Neural cell (in vitro differentiated cells): ENCODE measurements at regions not wholly inside any gene's neighbourhood (a gene's known extent, or its start where the extent isn't known, plus 50 kb on each side); places are given as distances from the start of the nearest gene placed in this dataset.

Experiments
- CTCF ChIP-seq: fragments of 450-650 bp; IDR thresholded peaks from 2 replicates; pipeline ENCODE4 v1.5.1; 2014; ENCODE audit warnings: antibody characterized with exemption, mild to moderate bottlenecking, moderate library complexity; ENCODE audit not compliant: poor library complexity, severe bottlenecking
- EP300 ChIP-seq: fragments of 450-650 bp; conservative IDR thresholded peaks from 2 replicates; pipeline ENCODE4 v1.6.1; 2014; ENCODE audit warnings: antibody characterized with exemption, mild to moderate bottlenecking, moderate library complexity; ENCODE audit not compliant: poor library complexity, severe bottlenecking
- EZH2 ChIP-seq: fragments of 200-600, 300-800 bp; shearing (Covaris generic), sonication (generic); IDR thresholded peaks from 2 replicates; pipeline ENCODE4 v1.6.1; 2014; ENCODE audit warnings: antibody characterized with exemption, low read length, borderline replicate concordance, mild to moderate bottlenecking; ENCODE audit not compliant: insufficient read depth, poor library complexity, severe bottlenecking
- MXI1 ChIP-seq: fragments of 450-650 bp; conservative IDR thresholded peaks from 2 replicates; pipeline ENCODE4 v1.6.1; 2014; ENCODE audit warnings: antibody characterized with exemption, mild to moderate bottlenecking; ENCODE audit not compliant: poor library complexity, severe bottlenecking
- POLR2AphosphoS5 ChIP-seq: IDR thresholded peaks from 2 replicates; pipeline ENCODE4 v1.6.1; 2012
- RAD21 ChIP-seq: fragments of 450-650 bp; conservative IDR thresholded peaks from 2 replicates; pipeline ENCODE4 v1.6.1; 2014; ENCODE audit warnings: antibody characterized with exemption, mild to moderate bottlenecking, moderate library complexity
- REST ChIP-seq: IDR thresholded peaks from 2 replicates; pipeline ENCODE4 v1.6.1; 2012; ENCODE audit warnings: borderline replicate concordance
- TAF1 ChIP-seq: IDR thresholded peaks from 2 replicates; pipeline ENCODE4 v1.6.1; 2012; ENCODE audit warnings: low read depth

GRCh38 chr9:545480-545879, 296.0 kb upstream of the DMRT1 start:
- TF ChIP-seq EZH2: no peak
- TF ChIP-seq EP300: no peak
- TF ChIP-seq CTCF: no peak
- TF ChIP-seq TAF1: no peak
- TF ChIP-seq POLR2AphosphoS5: no peak
- TF ChIP-seq REST: no peak
- TF ChIP-seq RAD21: no peak
- TF ChIP-seq MXI1: no peak
